ENCODE measurements at regions not wholly inside any gene's neighbourhood (a gene's known extent, or its start where the extent isn't known, plus 50 kb on each side); places are given as distances from the start of the nearest gene placed in this dataset.

DNA sequence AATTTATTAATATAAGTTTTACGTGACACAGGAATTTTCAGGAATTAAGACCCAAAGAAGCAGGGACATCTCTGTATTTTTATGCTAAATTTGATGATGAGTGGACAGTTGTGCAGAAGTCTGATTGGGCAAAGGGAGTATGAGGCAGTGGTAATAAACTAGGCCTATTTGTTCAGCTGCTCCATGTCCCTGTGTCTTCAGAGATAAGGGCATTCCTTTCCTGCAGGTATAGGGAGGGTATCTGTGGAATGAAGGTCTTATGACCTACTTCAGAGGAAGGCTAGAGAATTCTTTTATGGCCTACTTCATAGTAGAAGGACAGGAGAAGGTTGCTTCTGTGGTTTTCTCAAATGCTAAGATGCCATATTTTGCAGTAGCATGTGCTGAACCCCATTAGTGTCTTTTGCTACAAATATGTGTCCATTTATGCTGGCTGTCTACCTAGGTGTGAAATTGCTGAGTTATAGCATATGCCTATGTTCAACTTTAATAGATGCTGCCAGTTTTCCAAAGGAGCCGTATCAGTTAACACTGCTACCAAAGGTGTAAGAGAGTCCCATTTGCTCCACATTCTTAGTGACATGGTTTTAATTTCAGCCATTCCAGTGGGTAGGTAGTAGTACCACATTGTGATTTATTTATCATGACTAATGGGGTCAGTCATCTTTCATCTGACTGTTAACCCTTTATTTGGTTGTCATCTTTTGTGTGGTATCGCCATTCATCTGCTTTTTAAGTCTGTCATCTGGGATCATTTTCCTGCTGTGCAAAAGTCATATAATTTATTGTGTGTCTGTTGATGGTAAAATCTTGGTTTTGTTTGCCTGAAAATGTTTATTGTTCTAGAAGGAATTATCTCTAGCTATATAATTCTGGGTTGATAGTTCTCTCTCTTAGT lies 410.7 kb upstream of the RGS6 start:
- no peak for TF ChIP-seq POLR2AphosphoS5 (IDR thresholded peaks at IDR 0.05; ENCODE audit: low read depth, low read length)
- no peak for TF ChIP-seq TAF1 (IDR thresholded peaks at IDR 0.05; ENCODE audit: borderline replicate concordance, insufficient read depth, low read length)
- no peak for TF ChIP-seq REST (IDR thresholded peaks at IDR 0.05; ENCODE audit: insufficient read depth in 1 of 2, low read depth in 2 of 2, low read length in 2 of 2)
